Esophagus squamous epithelium (tissue), 4 donors: ENCODE measurements at regions not wholly inside any gene's neighbourhood (a gene's known extent, or its start where the extent isn't known, plus 50 kb on each side); places are given as distances from the start of the nearest gene placed in this dataset.

ENCODE experiments used
- POLR2A ChIP-seq, 4 donors: fragments of 450-650 bp; IDR thresholded peaks; one replicate each; pipeline ENCODE4 v1.6.1; 2017; ENCODE audit warnings: antibody characterized with exemption in 4 of 4, mild to moderate bottlenecking in 4 of 4, moderate library complexity in 3 of 4
- TF ChIP-seq, protein P1 (sequence below), 6 experiments: fragments of 450-650 bp in 4 of 6; fragments of 200-600 bp in 2 of 6; sonication (generic) in 2 of 6; IDR thresholded peaks; one replicate each; pipeline ENCODE4 v1.5.1; 2016 to 2019; ENCODE audit warnings: antibody characterized with exemption in 6 of 6, mild to moderate bottlenecking in 4 of 6, moderate library complexity in 4 of 6

DNA sequence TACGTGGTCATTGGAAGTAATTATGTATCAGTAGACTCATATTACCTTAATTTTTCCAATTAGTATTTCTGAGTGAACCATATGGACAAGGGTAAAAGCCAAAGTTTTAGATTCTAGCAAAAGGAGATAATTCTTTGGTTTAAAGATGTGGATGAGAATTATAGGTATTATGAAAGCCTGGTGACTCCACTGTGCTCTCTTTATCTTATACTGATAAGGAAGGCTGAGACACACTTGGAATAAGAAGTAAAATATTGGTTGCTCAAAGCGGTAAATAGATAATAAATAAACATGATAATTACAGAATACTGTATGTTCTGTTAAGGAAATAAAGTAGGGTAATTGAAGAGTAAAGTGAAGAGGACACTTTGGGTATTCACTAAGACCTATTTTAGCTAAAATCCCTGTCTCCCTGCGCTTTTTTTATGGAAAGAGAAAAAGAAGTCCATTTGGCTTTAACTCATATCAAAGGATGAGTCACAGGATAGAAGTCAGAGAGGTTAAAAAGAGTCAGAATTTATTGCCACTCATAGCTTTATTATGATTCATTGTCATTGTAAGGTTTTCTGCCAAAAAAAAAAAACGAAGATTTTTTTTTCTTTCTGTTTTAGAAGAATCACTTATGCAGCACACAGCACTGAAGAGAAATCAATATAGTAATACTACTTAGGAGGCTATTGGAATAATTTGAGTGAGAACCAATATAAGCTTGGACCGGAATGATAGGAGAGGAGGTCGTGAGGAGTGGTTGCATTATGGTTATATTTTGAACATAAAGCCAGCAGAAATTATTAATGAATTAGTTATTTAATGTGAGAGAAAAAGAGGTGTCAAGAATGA lies 2463.1 kb downstream of the ARAP2 start:
- TF ChIP-seq, protein P1, sequence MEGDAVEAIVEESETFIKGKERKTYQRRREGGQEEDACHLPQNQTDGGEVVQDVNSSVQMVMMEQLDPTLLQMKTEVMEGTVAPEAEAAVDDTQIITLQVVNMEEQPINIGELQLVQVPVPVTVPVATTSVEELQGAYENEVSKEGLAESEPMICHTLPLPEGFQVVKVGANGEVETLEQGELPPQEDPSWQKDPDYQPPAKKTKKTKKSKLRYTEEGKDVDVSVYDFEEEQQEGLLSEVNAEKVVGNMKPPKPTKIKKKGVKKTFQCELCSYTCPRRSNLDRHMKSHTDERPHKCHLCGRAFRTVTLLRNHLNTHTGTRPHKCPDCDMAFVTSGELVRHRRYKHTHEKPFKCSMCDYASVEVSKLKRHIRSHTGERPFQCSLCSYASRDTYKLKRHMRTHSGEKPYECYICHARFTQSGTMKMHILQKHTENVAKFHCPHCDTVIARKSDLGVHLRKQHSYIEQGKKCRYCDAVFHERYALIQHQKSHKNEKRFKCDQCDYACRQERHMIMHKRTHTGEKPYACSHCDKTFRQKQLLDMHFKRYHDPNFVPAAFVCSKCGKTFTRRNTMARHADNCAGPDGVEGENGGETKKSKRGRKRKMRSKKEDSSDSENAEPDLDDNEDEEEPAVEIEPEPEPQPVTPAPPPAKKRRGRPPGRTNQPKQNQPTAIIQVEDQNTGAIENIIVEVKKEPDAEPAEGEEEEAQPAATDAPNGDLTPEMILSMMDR (IDR thresholded peaks at IDR 0.05): no peak
- no peak for TF ChIP-seq POLR2A (IDR thresholded peaks at IDR 0.05)
